HEK293 (cell line): ENCODE measurements at regions not wholly inside any gene's neighbourhood (a gene's known extent, or its start where the extent isn't known, plus 50 kb on each side); places are given as distances from the start of the nearest gene placed in this dataset.

Experiments
- OVOL3 ChIP-seq: fragments of 450-650 bp; formaldehyde crosslinking; IDR thresholded peaks from 2 replicates; pipeline ENCODE4 v1.5.1; 2016; ENCODE audit warnings: missing biosample characterization, missing genetic modification characterization
- TF ChIP-seq, protein P1 (sequence below): fragments of 450-650 bp; formaldehyde crosslinking; IDR thresholded peaks from 2 replicates; pipeline ENCODE4 v1.5.1; 2016; ENCODE audit warnings: missing biosample characterization, missing genetic modification characterization

DNA sequence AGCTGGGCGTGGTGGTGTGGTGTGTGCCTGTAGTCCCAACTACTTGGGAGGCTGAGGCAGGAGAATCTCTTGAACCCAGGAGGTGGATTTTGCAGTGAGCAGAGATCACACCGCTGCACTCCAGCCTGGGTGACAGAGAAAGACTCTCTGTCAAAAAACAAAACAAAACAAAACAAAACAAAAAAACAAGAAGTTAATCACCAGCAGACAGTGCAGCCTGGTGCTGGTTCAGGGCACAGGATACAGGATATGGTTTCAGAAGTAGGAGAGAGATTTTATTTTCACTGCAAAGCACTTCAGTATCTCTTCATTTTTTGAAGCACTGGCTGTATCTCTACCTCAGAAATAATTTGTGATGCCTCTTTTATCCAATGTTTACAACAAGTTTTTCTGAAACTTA, 1222.9 kb upstream of the PRKX start:
- no peak for TF ChIP-seq OVOL3 (tag by site-specific recombination)
- TF ChIP-seq, protein P1, sequence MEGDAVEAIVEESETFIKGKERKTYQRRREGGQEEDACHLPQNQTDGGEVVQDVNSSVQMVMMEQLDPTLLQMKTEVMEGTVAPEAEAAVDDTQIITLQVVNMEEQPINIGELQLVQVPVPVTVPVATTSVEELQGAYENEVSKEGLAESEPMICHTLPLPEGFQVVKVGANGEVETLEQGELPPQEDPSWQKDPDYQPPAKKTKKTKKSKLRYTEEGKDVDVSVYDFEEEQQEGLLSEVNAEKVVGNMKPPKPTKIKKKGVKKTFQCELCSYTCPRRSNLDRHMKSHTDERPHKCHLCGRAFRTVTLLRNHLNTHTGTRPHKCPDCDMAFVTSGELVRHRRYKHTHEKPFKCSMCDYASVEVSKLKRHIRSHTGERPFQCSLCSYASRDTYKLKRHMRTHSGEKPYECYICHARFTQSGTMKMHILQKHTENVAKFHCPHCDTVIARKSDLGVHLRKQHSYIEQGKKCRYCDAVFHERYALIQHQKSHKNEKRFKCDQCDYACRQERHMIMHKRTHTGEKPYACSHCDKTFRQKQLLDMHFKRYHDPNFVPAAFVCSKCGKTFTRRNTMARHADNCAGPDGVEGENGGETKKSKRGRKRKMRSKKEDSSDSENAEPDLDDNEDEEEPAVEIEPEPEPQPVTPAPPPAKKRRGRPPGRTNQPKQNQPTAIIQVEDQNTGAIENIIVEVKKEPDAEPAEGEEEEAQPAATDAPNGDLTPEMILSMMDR (tag by site-specific recombination), result no peak
